SK-N-MC (cell line): ENCODE measurements at regions not wholly inside any gene's neighbourhood (a gene's known extent, or its start where the extent isn't known, plus 50 kb on each side); places are given as distances from the start of the nearest gene placed in this dataset.
"Not testable (repeated sequence)": the region's sequence is repeated elsewhere in the genome, so short reads cannot be mapped to it uniquely, and the experiment has no call there.

Source experiments
- DNase-seq: peaks from one replicate; pipeline ENCODE4 v3.0.0-alpha.2; 2011; ENCODE audit warnings: low read depth, low spot score
- H3K27ac ChIP-seq: fragments of 200-600 bp; sonication (generic); 2 replicates; pipeline ENCODE4 v1.5.1; 2016; ENCODE audit warnings: mixed run types
- H3K36me3 ChIP-seq: fragments of 200-600 bp; sonication (generic); 2 replicates; pipeline ENCODE4 v1.6.1; 2017; ENCODE audit warnings: antibody characterized with exemption, low read length, mixed read lengths; ENCODE audit not compliant: insufficient read depth
- H3K4me3 ChIP-seq: fragments of 200-600 bp; sonication (generic); 2 replicates; pipeline ENCODE4 v1.5.1; 2016
- H3K9ac ChIP-seq: fragments of 200-600 bp; sonication (generic); 2 replicates; pipeline ENCODE4 v1.8.0; 2017; ENCODE audit warnings: mixed run types, mixed read lengths; ENCODE audit not compliant: insufficient read length
- H3K9me3 ChIP-seq: fragments of 200-600 bp; sonication (generic); 2 replicates; pipeline ENCODE4 v1.6.1; 2017; ENCODE audit warnings: low read depth, mild to moderate bottlenecking, antibody characterized with exemption, low read length, moderate library complexity, mixed read lengths
- EZH2 ChIP-seq: fragments of 200-600 bp; sonication (generic); IDR thresholded peaks from one replicate; pipeline ENCODE4 v1.6.1; 2017; ENCODE audit warnings: antibody characterized with exemption
- FOXP2 ChIP-seq: optimal IDR thresholded peaks from 2 replicates; pipeline ENCODE3; 2011; ENCODE audit warnings: mild to moderate bottlenecking, moderate library complexity; ENCODE audit not compliant: insufficient read depth; ENCODE audit errors: extremely low read length, control extremely low read depth
- POLR2AphosphoS5 ChIP-seq: IDR thresholded peaks from 2 replicates; pipeline ENCODE4 v1.6.1; 2012; ENCODE audit warnings: mild to moderate bottlenecking, low read depth, low read length, borderline replicate concordance

GRCh38 chr4:55002431-55002830 is 123.0 kb downstream of the KDR start:
- no peak for DNase-seq
- no peak for TF ChIP-seq POLR2AphosphoS5

GRCh38 chr4:55001538-55001937 is 123.9 kb downstream of the KDR start:
- no peak overlapping the region for H3K4me3 ChIP-seq
- H3K9ac ChIP-seq, result no peak overlapping the region
- DNase-seq, result no peak
- no peaks in the 10 kb centered on the region for H3K36me3 ChIP-seq
- TF ChIP-seq POLR2AphosphoS5 (no peak), FOXP2 (no peak), EZH2 (no peak)
- no peak overlapping the region for H3K27ac ChIP-seq
- no peaks in the 10 kb centered on the region for H3K9me3 ChIP-seq

More at GRCh38 chr4:55002431-55002830, 123.0 kb downstream of the KDR start:
- no peak overlapping the region for H3K27ac ChIP-seq
- H3K36me3 ChIP-seq, result no peaks in the 10 kb centered on the region
- no peak overlapping the region for H3K4me3 ChIP-seq
- H3K9me3 ChIP-seq, result no peaks in the 10 kb centered on the region
- no peak overlapping the region for H3K9ac ChIP-seq

GRCh38 chr4:54999003-54999402 is 126.4 kb downstream of the KDR start:
- Histone ChIP-seq H3K36me3 (no peaks in the 10 kb centered on the region), H3K9me3 (no peaks in the 10 kb centered on the region), H3K4me3 (no peak overlapping the region), H3K9ac (no peak overlapping the region), H3K27ac (no peak overlapping the region)
- no peak for DNase-seq
- TF ChIP-seq EZH2 (no peak), POLR2AphosphoS5 (no peak), FOXP2 (no peak)

- not testable (repeated sequence) for H3K9me3 ChIP-seq, H3K36me3 ChIP-seq, H3K27ac ChIP-seq, DNase-seq, H3K9ac ChIP-seq, H3K4me3 ChIP-seq
Observed at GRCh38 chr4:54993473-54994026, 131.8 kb downstream of the KDR start.

GRCh38 chr4:54992266-54992665 is 133.1 kb downstream of the KDR start:
- Histone ChIP-seq H3K27ac (no peak overlapping the region), H3K36me3 (no peaks in the 10 kb centered on the region), H3K9ac (no peak overlapping the region), H3K4me3 (no peak overlapping the region), H3K9me3 (no peaks in the 10 kb centered on the region)
- no peak for DNase-seq
- TF ChIP-seq EZH2, result no peak
- no peak for TF ChIP-seq POLR2AphosphoS5
- no peak for TF ChIP-seq FOXP2

GRCh38 chr4:54988655-54989054 is 136.7 kb downstream of the KDR start:
- Histone ChIP-seq H3K27ac (no peak overlapping the region), H3K36me3 (no peaks in the 10 kb centered on the region), H3K4me3 (no peak overlapping the region), H3K9ac (no peak overlapping the region), H3K9me3 (no peaks in the 10 kb centered on the region)
- DNase-seq, result no peak
- TF ChIP-seq FOXP2 (no peak), POLR2AphosphoS5 (no peak), EZH2 (no peak)

GRCh38 chr4:54986095-54986846 is 139.1 kb downstream of the KDR start:
- Histone ChIP-seq H3K36me3 (no peaks in the 10 kb centered on the region), H3K4me3 (no peak overlapping the region), H3K9ac (no peak overlapping the region), H3K27ac (no peak overlapping the region), H3K9me3 (no peaks in the 10 kb centered on the region)
- no peak for TF ChIP-seq EZH2
- TF ChIP-seq POLR2AphosphoS5, result no peak
- TF ChIP-seq FOXP2, result no peak
- DNase-seq, result no peak

- Histone ChIP-seq H3K9ac (no peak overlapping the region), H3K36me3 (no peaks in the 10 kb centered on the region), H3K4me3 (no peak overlapping the region), H3K9me3 (no peaks in the 10 kb centered on the region), H3K27ac (no peak overlapping the region)
- no peak for TF ChIP-seq EZH2
- no peak for TF ChIP-seq POLR2AphosphoS5
- TF ChIP-seq FOXP2, result no peak
- no peak for DNase-seq
Observed at GRCh38 chr4:54976682-54977081, 148.7 kb downstream of the KDR start.

- TF ChIP-seq FOXP2, result no peak
- TF ChIP-seq POLR2AphosphoS5, result no peak
- TF ChIP-seq EZH2, result no peak
- DNase-seq, result no peak
- Histone ChIP-seq H3K9ac (no peak overlapping the region), H3K36me3 (no peaks in the 10 kb centered on the region), H3K4me3 (no peak overlapping the region), H3K9me3 (no peaks in the 10 kb centered on the region), H3K27ac (no peak overlapping the region)
Observed at GRCh38 chr4:54976031-54976430, 149.4 kb downstream of the KDR start.
